ENCODE measurements at regions not wholly inside any gene's neighbourhood (a gene's known extent, or its start where the extent isn't known, plus 50 kb on each side); places are given as distances from the start of the nearest gene placed in this dataset.

DNA sequence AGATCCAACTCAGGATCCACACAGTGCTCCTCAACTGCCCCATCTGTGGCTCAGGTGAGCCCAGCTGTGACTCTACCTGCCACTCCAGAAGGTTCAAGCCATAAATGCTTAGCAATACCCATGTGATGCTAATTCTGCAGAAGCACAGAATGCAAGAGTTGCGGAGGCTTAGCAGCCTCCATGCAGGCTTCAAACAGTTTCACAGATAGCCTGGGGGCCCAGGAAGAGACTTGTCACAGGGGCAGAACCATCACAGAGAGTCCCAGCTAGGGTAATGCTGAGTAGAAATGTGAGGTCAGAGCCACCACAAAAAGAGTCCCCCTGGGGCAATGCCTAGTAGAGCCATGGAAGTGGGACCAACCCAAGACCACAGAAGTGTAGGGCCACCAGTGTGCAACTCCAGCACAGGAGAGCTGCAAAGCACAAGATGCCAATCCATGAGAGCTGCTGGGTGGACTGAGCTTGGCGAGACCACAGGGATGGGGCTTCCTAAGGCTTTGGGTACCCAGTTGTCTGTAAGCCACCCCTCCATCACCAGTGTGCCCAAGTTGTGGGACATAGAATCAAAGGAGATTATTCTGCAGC lies 283.9 kb downstream of the UBE3D start:
- Histone ChIP-seq H3K9me2 (no peaks in the 10 kb centered on the region), H3K9ac (no peak overlapping the region), H2AFZ (ENCODE audit: low read depth) (no peak overlapping the region), H3K27me3 (ENCODE audit: insufficient read depth) (no peaks in the 10 kb centered on the region), H3K9me3 (no peaks in the 10 kb centered on the region), H4K20me1 (ENCODE audit: insufficient read depth) (no peaks in the 10 kb centered on the region), H3K36me3 (replicated peaks in 1 of 2; ENCODE audit: control insufficient read depth in 1 of 2, insufficient read depth in 2 of 2, low read length in 1 of 2) (no peaks in the 10 kb centered on the region), H3K4me3 (ENCODE audit: low read depth in 2 of 2, low read length in 1 of 2) (no peak overlapping the region), H3K4me1 (ENCODE audit: control insufficient read depth in 1 of 2, insufficient read depth in 2 of 2, low read depth in 1 of 2, low read length in 1 of 2) (no peaks in the 10 kb centered on the region; a peak in 1 of 4 replicates), H3K4me2 (no peak overlapping the region), H3K79me2 (ENCODE audit: insufficient read depth) (no peaks in the 10 kb centered on the region), H3F3A (replicated peaks; ENCODE audit: insufficient read depth) (no peaks in the 10 kb centered on the region), H3K27ac (ENCODE audit: low read depth in 2 of 2, low read length in 1 of 2) (no peak overlapping the region)
- POLR2A ChIA-PET = no interaction called here
- TF ChIP-seq GATA2 (CRISPR knock-in tag; IDR thresholded peaks at IDR 0.05) (no peak), EZH2phosphoT487 (IDR thresholded peaks at IDR 0.05; ENCODE audit: borderline replicate concordance, low read depth) (no peak), ELF1 (IDR thresholded peaks at IDR 0.05) (no peak), FOXM1 (IDR thresholded peaks at IDR 0.05; ENCODE audit: low read depth) (no peak), POLR2AphosphoS5 (IDR thresholded peaks at IDR 0.05; ENCODE audit: low read depth, low read length) (no peak), GABPA (IDR thresholded peaks at IDR 0.05; ENCODE audit: low read depth) (no peak), RAD21 (IDR thresholded peaks at IDR 0.05; ENCODE audit: low read length) (no peak), MEF2A (IDR thresholded peaks at IDR 0.05; ENCODE audit: borderline replicate concordance, low read depth) (no peak), RXRA (IDR thresholded peaks at IDR 0.05; ENCODE audit: borderline replicate concordance, low read depth) (no peak)
- TF ChIP-seq, protein P1, sequence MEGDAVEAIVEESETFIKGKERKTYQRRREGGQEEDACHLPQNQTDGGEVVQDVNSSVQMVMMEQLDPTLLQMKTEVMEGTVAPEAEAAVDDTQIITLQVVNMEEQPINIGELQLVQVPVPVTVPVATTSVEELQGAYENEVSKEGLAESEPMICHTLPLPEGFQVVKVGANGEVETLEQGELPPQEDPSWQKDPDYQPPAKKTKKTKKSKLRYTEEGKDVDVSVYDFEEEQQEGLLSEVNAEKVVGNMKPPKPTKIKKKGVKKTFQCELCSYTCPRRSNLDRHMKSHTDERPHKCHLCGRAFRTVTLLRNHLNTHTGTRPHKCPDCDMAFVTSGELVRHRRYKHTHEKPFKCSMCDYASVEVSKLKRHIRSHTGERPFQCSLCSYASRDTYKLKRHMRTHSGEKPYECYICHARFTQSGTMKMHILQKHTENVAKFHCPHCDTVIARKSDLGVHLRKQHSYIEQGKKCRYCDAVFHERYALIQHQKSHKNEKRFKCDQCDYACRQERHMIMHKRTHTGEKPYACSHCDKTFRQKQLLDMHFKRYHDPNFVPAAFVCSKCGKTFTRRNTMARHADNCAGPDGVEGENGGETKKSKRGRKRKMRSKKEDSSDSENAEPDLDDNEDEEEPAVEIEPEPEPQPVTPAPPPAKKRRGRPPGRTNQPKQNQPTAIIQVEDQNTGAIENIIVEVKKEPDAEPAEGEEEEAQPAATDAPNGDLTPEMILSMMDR (IDR thresholded peaks at IDR 0.05) = no peak
- DNase-seq = no peak
- CTCF ChIA-PET = interaction anchor here (0.6 kb wide), 1 partner anchor 733 kb away, joined by 3 read pairs; no protein-coding TSS in a partner anchor
- 100% methylated on average over 1 of the region's 2 CpGs for WGBS (ENCODE audit: low lambda C conversion rate)

DNA sequence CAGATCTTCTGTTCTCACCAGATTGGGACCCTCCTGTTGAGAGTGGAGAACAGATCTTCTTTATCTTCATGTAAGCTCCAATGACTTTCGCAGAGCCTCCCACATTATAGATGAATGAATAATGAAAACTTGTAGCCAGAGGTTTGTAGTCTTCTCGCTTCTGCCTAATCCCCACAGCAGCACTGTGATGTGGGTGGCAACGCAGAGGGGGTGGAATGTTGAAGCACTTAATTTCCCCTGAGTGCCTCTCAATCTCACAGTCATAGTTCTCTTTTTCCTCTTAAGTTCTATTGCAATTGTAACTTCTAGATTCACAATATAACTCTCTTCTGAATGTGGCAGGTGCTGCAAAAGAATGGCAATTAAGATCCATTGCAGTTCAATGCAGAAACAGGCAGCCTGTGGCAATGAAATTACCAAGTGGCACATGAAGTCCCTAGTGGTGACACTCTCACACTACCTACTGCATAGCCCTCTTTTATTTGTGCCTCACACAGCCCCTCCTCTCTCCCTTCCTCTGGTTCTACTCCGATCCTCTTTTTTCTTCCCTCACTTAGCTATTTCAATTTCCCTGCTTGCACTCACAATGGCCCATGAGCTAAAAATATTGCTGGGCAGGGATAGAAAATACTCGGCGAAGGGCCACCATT lies 281.9 kb downstream of the UBE3D start:
- CTCF ChIA-PET = interaction anchor here (0.6 to 1.5 kb wide), 2 partner anchors 10 kb away, joined by 3 to 5 read pairs; no protein-coding TSS in a partner anchor
- no peaks in the 10 kb centered on the region for H4K20me1 ChIP-seq (ENCODE audit: insufficient read depth)
- DNase-seq = no peak
- H2AFZ ChIP-seq (ENCODE audit: low read depth) = no peak overlapping the region
- no peak overlapping the region for H3K9ac ChIP-seq
- H3K4me1 ChIP-seq (ENCODE audit: control insufficient read depth in 1 of 2, insufficient read depth in 2 of 2, low read depth in 1 of 2, low read length in 1 of 2) = no peaks in the 10 kb centered on the region; a peak in 1 of 4 replicates
- POLR2A ChIA-PET = no interaction called here
- 66% methylated on average over 6 of the region's 6 CpGs for WGBS (ENCODE audit: low lambda C conversion rate)
- no peaks in the 10 kb centered on the region for H3K9me2 ChIP-seq
- H3K27ac ChIP-seq (ENCODE audit: low read depth in 2 of 2, low read length in 1 of 2) = no peak overlapping the region
- no peak overlapping the region for H3K4me3 ChIP-seq (ENCODE audit: low read depth in 2 of 2, low read length in 1 of 2)
- H3F3A ChIP-seq (replicated peaks; ENCODE audit: insufficient read depth) = no peaks in the 10 kb centered on the region
- no peaks in the 10 kb centered on the region for H3K27me3 ChIP-seq (ENCODE audit: insufficient read depth)
- H3K4me2 ChIP-seq = no peak overlapping the region
- no peaks in the 10 kb centered on the region for H3K9me3 ChIP-seq
- H3K79me2 ChIP-seq (ENCODE audit: insufficient read depth) = no peaks in the 10 kb centered on the region
- H3K36me3 ChIP-seq (replicated peaks in 1 of 2; ENCODE audit: control insufficient read depth in 1 of 2, insufficient read depth in 2 of 2, low read length in 1 of 2) = no peaks in the 10 kb centered on the region
- TF ChIP-seq TAF1 (IDR thresholded peaks at IDR 0.05; ENCODE audit: borderline replicate concordance, low read depth, low read length) (no peak), RAD21 (IDR thresholded peaks at IDR 0.05; ENCODE audit: low read length) (peak; percentile 22; the same call in 1 of the 2 replicates)
- TF ChIP-seq, protein P1 (IDR thresholded peaks at IDR 0.05) = 0 out of 2 replicates have a peak, but pooled peaks have one; percentile 21
- TF ChIP-seq, protein P2, sequence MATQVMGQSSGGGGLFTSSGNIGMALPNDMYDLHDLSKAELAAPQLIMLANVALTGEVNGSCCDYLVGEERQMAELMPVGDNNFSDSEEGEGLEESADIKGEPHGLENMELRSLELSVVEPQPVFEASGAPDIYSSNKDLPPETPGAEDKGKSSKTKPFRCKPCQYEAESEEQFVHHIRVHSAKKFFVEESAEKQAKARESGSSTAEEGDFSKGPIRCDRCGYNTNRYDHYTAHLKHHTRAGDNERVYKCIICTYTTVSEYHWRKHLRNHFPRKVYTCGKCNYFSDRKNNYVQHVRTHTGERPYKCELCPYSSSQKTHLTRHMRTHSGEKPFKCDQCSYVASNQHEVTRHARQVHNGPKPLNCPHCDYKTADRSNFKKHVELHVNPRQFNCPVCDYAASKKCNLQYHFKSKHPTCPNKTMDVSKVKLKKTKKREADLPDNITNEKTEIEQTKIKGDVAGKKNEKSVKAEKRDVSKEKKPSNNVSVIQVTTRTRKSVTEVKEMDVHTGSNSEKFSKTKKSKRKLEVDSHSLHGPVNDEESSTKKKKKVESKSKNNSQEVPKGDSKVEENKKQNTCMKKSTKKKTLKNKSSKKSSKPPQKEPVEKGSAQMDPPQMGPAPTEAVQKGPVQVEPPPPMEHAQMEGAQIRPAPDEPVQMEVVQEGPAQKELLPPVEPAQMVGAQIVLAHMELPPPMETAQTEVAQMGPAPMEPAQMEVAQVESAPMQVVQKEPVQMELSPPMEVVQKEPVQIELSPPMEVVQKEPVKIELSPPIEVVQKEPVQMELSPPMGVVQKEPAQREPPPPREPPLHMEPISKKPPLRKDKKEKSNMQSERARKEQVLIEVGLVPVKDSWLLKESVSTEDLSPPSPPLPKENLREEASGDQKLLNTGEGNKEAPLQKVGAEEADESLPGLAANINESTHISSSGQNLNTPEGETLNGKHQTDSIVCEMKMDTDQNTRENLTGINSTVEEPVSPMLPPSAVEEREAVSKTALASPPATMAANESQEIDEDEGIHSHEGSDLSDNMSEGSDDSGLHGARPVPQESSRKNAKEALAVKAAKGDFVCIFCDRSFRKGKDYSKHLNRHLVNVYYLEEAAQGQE (IDR thresholded peaks at IDR 0.05; ENCODE audit: low read depth, low read length) = no peak

Data from SK-N-SH (cell line).